Limb (tissue), 2 donors: ENCODE measurements at regions not wholly inside any gene's neighbourhood (a gene's known extent, or its start where the extent isn't known, plus 50 kb on each side); places are given as distances from the start of the nearest gene placed in this dataset.

Experiments used
- DNase-seq, 2 donors: peaks; one replicate each; pipeline ENCODE4 v3.0.0-alpha.2; 2016; ENCODE audit errors: extremely low spot score in 2 of 2

DNA sequence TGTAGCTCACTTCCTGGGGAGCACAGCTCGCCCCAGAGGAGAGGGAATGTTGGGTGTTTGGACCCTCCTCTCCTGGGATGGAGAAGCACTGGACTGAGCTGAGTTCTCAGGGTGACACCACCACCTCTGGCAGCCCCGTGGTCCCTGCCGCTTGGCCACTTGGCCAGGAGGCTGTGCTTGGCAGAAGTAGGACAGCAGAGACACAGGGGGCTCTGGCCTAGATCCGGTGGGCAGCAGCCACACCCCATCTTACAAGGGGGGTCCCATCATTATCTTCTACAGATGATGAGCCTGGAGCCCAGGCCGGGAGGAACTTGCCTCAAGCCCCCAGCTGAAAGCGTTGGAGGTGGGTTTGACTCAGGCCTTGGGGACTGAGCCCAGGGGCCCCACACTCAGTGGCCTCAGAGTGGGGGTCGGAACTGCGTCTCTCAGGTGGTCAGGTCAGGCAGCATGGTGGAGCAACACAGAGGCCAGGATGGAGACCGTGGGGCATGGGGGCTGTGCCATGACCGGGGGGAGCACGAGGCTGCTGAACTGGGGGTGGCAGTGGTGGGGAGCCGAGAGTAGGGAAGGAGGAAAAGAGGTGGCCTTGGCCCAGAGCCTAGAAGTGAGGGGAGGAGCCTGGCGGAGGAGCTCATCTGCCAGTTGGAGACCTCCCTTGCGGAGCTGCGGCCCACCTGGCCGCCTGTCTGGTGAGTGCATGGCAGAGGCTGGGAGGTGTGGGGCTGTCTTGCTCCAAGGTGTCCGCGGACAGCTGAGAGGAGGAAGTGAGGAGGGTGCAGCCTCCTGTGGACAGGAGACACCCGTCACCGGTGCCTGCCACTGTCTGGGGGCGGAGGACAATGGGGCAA lies 63.6 kb upstream of the HDAC4 start:
- DNase-seq = peak in 1 of 2 donors; percentile 27

DNA sequence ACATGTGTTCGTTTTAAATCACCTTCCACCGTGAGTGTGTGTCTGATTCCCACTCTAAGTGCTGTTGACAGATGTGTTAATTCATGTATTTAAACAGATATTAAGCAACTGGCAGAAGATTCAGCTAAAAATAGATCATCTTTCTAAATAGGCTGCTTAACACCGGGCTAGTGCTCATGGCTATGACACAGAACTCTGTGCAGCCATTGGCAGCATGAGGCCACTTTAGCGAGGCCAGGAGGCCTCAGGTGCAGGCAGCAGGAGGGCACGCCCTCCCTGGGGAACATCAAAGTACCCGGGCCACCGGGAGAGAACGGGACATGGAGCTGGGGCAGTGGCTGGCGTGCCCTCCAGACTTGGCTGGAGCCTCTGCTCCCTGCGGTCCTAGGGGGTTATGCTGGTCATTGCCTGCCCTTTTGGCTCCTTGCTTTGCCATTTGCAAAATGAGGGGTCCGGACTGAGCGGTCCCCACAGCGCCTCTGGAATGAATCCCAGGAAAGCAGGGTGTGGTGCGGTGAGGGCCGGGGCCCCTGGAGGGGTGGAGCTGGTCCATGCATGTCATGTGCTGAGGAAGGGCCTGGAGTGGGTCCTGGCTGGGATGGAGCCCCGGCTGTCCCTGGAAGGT lies 62.8 kb upstream of the HDAC4 start:
- DNase-seq = peak in 1 of 2 donors; percentile 33

DNA sequence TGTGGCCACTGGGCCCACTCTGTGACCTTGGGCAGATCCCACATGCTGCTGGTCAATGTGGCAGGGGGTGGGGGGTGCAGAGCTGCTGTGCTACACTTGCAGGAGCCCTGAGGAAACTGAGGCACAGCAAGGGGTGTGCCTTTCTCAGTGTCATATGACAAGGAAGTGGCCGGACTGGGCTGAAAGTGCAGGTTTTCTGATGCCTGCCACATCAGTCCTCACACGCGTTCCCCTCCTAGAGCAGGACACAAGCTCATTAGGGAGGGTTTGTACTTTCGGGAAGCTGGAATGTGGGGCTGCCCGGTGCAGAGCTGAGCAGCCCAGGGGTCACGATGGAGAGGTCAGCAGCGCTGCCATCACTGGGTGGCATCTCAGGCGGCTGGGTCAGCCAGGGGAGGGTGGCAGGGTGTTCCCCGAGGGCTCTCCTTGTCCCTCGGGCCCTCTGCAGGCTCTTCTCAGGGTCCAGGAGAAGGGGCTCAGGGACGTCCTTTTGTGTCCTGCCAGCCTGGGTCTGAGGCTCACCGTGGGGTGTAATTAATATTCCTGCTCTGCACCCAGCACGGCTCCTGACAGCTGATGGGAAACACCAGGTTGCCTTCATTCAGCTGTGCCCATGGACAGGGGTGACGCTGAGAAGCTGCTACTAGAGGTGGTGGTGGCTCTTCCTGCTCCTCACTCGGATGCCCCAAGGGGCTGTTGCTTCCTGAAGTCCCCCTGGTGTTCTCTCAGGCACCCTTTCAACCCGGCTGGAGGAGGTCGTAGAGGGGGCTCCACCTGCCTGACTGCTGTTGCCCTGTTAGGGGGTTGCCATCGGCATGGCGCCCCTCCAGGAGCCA lies 62.1 kb upstream of the HDAC4 start:
- DNase-seq = peak in 1 of 2 donors; percentile 26

DNA sequence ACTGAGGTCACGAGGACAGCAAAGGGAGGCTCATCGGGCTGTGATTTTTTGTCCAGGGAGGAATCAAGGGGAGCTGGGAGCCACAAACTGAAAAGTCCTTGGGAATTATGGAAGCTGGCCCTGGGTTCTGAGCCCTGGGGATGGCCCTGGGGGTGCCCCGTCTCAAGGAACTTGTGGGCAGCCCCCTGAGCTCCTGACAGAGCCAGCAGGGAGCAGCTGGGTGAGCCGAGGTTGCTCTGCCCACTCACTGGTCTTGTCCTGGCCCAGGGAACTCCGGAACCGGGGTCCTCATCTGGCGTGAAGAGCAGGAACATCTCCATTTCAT lies 61.3 kb upstream of the HDAC4 start:
- DNase-seq = peak in 1 of 2 donors; percentile 20

DNA sequence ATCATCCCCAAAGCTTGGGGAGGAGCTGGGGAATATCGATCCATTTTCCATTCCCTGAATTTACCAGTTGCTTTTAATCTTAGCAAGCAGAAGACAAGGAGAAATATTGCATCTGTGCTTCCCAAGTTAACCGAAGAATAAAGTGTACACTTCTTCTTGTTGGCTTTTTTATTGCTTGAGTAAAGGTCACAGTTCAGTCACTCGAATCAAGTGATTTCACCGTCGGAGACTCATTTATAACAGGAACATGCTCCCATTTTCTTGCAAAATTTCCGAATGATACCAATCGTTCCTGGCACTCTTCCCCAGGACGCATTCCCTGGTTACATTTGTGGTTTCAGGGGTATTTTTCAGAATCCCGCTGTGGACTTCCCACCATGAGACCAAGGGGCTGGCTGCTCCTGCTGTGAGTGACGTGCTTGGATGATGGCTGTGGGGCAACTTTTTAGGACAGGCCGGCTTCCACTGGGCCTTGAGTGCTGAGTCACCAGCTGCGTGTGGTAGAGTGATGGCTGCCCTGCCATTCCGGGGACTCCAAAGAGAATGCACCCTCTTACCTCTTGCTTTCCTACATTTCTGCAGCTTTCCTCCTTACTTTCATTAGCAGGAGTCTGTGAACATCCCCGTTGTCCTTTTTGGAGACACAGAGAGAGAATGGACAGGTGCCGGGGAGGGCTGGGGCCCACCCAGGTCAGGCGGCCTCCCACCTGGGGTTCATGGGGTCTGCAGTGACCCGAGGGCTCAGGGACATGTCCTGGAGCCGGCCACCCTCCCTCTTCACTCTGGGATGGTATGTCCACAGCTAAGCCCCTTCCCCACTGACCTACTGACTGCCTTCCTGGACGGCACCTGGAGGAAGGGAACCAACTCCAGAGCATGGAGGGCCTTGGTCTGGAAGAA lies 60.7 kb upstream of the HDAC4 start:
- peak in 1 of 2 donors; percentile 18 for DNase-seq

DNA sequence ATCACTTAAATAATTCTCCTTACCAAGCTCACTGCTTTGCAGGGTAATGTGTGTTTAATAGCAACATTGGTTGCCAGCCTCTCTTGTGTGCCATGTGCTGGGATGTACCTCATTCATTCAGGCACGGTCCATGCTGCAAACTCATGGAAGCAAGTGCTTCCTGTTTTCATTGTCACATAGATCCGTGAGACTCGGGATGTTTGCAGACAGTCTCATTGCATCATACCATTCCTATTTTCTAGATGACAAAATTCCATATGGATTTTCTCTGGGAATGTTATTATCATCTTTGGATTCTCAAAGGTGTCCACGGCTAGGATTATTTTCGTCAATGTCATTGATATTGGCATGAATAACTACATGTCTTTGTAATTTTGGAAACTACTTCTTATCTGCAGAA lies 60.0 kb upstream of the HDAC4 start:
- DNase-seq = peak in 1 of 2 donors; percentile 2

DNA sequence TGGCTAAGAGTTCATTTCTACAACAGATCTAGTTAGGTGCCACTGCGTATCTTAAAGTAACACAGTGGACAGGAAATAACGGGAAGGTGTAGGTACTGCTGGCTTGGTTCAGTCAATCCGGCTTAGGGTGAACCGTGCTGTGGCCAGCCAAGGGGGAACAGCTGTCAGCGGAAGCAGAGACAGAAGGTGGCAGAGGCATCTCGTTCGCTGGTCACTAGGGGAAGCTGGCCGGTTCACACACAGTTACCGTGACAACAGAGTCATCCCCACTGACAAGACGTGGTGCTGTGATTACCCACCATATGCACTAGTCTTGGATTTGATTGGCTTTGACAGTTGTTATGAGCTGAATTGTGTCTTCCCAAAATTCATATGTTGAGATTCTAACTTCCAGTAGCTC lies 58.8 kb upstream of the HDAC4 start:
- no peak for DNase-seq

DNA sequence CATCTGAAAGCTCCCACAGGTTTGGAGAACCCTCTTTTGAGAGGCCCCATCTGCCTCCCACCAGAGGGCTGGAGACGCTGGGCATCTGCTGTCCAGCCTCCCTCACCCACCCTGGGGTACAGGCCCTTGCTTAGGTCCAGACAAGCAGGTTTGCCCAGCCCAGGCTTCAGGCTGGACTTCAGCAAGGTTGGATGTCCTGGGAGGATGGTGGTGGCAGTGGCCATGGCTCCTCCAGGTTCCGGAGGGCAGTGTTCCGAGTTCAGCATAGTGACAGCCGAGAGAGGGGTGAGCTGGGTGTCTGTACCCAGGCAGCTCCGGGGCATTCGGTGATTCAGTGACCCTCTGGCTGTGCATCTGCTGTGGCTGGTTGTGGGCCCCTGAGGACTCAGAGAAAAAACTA lies 58.2 kb upstream of the HDAC4 start:
- DNase-seq = no peak

DNA sequence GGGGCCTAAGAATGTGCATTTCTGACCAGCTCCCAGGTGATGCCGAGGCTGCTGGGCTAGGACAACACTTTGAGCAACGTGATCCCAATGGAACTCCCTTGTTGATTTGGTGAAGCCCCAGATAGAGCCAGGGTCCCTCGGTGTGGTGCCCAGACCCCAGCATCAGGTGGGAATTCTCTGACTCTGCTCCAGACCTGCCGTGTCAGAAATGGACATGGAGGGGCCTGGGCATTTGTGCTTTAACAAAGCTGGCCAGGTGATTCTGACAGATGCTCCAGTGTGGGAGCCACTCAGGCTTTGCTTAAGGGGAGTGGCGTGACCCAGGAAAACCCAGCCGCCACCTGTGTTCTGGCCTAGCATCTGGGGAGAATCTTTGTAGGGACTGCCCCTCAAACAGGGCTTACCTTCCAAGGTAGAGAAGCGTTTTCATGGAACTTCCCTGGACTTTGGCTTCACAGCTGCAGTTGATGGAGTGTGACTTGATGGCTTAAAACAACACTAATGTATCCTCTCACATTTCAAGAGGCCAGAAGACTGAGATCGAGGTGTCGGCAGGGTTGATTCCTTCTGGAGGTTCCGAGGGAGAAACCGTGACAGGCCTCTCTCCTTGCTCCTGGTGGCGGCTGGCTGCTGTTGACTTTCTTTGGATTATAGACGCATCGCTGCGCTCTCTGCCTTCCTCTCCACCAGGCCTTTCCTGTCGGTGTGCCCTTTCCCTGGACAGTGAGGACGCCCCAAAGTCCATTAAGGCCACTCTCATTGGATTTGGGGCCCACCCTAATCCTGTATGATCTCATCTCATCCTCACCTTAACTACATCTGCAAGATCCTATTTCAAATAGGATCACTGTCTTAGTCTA lies 57.0 kb upstream of the HDAC4 start:
- no peak for DNase-seq

DNA sequence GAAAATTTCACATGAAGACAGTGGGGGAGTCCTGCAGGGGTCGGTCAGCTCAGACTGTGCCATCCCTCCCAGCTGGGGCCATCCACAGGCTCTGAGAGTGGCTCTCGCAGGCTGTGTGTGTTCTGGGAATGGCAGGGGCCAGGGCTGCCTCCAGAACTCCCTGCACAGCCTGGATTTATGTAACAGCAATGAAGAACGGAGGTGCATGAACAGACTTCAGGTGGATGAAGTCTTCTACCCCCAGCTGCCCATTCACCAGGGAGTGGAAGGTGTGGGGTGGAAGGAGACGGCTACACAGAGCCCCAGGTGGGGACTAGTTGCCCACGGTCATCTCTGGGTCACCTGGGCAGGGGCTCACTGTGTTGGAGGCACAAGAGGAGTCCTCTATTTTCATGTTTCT lies 56.1 kb upstream of the HDAC4 start:
- no peak for DNase-seq

DNA sequence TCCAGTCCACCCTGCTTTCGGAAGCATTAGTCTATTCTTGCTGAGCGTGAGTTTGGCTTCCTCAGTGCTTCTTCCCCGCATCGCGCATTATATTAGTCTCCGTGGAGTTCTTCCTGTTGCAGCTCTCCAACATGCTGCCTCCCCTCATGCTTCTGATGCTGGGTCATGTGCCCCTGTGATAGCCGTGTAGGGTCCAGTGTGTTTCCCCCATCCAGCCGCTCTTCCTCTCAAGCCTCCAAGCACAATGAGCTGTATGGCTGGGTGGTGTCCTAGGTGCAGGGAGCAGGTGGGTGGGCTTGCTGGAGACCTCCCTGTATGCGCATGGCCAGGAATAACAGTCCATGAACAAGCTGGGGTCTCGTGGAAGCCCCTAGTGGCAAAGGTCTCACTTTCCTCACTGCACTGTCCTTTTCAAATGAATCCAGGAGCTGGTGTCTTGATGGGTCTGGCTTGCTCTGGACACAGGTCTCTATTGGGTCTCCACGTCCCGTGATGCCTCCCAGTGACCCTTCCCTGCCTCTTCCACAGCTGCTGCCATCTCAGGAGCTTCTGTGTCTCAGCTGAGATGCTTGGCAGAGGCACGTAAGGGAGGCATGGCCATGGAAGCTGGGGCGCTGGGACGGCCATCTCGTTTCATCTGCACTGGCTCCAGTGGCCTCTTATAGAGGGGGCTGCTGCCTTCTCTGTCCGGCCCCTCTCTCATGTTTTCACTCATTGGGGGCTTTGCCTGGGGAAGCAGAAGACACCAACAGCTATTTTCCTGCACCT lies 54.8 kb upstream of the HDAC4 start:
- no peak for DNase-seq

DNA sequence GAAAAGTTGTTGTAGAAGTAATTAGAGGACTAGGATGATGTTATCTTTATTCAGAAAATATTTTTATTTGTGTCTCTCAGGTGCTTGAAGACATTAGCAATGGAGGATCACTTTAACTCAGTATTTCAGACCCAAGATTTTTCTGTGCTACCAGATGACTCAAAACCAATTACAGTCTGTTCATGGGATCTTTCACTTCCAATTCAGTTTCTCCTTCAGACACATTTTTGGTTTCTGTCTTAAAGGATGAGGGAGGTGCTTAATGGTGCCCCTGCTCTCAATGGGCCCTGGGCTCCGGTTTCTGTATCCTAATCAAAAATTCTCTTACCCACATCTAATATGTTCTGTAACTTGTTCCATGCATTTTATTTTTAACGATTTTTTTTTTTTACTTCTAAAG lies 53.7 kb upstream of the HDAC4 start:
- DNase-seq = no peak
